Ureter (tissue), 1 donor: ENCODE measurements at regions not wholly inside any gene's neighbourhood (a gene's known extent, or its start where the extent isn't known, plus 50 kb on each side); places are given as distances from the start of the nearest gene placed in this dataset.

Source experiments
- DNase-seq: peaks from one replicate; pipeline ENCODE4 v3.0.0-alpha.2; 2020; ENCODE audit warnings: low spot score
- donor health status: DM: yes; HTN: yes; CAD: no.

DNA sequence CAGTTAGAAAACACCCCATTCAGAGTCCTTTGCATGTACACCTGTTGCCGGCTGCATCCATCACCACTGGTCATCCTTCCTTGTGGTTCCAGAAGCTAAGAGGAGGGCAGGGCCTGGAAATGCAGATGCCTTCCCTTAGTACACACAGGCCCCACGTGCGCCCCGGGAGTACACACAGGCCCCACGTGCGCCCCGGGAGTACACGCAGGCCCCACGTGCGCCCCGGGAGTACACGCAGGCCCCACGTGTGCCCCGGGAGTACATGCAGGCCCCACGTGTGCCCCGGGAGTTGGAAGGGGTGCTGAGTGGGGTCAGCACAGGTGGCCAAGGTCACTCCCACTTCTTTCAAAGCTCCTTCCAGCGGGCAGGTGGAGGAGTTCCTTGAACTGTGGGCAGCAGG lies 1141.9 kb downstream of the BRD1 start:
- DNase-seq = no peak

DNA sequence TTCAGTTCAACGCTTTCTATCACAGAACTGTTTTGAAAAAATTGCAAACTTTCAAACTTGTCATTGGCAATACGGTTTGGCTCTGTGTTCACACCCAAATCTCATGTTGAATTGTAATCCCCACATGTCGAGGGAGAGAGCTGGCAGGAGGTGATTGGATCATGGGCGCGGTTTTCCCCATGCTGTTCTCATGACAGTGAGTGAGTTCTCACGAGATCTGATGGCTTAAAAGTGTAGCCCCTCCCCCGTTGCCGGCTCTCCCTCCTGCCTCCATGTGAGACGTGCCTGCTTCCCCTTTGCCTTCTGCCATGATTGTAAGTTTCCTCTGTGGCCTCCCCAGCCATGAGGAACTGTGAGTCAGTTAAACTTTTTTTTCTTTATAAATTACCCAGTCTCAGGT lies 1144.0 kb downstream of the BRD1 start:
- no peak for DNase-seq

DNA sequence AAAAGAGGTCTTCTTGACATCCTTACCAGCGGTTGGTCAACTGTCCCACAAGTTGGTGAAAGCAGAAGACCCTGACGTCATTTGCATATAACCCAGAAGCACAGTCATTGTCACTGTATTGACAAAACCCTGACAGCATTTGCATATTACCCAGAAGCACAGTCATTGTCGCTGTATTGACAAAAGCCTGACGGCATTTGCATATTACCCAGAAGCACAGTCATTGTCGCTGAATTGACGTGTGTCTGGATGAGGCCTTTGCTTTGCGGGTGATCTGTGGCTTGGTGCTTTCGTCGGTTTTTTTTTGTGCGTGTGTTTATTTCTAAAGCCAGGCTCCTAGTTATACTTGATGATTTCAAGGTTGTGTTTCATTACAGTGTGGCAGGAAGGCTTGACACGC lies 1145.2 kb downstream of the BRD1 start:
- DNase-seq = no peak

DNA sequence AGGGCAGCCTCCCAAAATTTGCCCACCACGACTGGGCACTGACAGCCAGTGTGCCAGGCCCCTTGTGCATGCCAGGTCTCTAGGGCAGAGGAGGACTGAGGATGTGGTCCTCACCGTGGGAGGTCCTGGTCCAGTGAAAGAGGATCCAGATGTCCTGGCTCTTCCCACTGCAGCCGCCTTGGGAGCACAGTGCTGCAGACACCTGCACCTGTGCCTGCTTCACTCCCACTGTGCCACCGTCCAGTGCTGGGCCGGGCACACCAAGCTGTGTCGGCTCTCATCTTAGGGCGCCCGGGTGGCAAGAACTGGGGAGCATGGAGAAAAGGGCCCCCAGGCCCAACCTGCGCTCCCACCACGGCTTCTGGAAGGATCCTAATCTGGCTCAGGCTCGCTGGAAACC lies 1147.1 kb downstream of the BRD1 start:
- DNase-seq = no peak

DNA sequence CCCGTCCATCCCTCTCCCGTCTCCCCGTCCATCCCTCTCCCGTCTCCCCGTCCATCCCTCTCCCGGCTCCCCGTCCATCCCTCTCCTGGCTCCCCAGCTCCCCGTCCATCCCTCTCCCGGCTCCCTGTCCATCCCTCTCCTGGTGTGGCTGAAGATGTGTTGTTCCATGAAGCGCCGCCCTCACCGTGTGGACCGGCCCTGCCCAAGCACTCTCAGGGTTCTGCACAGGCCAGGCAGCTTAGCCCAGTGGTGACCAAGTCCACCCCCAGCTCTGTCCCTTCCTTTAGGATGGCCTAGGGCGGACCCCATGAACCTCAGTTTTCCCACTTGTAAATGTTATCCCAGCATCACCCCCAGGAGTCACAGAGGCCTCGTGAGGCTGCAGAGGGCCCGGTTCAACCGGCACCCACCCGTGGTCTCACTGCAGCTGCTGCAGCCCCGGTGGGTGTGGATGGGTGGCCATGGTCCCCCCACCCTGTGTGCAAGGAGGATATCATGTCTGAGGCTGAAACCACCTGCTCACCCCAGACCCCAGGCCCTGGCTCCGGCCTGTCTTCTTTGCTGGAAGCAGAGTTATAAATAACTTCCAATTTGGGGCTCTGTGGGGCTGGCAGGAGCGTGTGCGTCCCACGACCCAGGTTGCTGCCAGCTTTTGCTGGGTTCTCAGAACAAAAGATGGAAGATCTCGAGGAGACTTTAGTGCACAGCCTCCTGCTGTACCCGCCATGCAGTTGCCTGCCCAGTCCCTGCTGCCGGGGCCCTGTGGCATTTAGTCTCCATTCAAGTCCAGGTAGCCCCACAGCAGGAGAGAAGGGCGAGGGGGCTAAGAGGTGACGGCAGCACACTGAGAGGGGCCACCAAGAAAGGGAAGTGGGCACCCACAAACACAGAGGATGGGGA lies 1147.8 kb downstream of the BRD1 start:
- no peak for DNase-seq

DNA sequence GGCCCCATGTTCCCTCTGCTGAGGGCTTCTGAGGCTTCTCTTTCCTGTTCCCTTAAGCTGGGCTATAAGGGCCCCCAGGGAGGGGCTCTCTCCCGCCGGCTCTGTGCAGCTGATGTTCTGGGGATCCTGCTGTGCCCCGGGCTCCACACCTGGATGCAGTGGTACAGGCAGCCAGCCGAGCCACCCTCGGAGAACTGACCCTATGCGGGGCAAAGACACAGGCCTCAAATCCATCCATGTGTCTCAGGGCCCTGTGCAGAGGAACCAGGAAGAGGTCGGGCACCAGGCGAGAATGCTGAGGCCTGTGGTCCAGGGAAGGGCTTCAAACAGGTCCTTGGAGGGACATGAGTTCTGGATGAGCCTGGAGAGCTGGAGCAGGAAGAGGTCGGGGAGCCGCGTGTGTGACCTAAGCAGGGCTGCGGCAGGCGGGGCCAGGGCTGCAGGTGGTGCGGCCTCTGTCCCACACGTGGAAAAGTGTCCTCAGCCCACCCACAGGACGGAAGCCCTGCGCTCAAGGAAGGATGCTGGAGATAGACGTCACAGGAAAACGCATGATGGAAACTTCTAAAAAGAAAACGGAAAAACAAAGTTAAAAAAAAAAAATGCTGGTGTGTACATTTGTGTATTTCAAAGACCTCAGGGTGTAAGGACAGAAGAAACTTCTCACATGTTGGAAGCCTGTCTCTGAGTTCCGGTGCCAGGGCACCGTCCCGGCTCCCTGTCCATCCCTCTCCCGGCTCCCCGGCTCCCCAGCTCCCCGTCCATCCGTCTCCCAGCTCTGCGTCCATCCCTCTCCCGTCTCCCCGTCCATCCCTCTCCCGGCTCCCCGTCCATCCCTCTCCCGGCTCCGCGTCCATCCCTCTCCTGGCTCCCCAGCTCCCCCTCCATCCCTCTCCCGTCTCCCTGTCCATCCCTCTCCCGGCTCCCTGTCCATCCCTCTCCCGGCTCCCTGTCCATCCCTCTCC lies 1149.2 kb downstream of the BRD1 start:
- no peak for DNase-seq

DNA sequence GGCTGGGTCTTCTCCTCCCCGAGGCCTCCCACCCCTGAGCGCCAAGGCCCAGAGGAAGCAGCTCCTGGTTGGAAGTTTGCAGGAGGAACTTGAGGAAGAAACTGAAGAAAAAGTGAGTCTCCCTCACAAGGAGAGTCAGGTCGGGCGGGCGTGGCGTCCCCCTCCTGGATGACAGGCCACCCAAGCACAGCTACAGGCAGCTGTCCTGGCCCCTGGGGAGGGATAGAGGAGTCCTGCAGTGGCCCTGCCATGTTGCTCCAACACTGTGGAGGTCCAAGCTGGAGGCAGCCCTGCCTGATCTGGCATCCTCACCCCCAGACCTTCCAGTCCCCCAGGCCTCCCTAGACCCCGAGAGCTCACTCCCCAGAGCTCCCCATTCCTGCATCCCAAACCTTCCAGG lies 1150.1 kb downstream of the BRD1 start:
- no peak for DNase-seq

DNA sequence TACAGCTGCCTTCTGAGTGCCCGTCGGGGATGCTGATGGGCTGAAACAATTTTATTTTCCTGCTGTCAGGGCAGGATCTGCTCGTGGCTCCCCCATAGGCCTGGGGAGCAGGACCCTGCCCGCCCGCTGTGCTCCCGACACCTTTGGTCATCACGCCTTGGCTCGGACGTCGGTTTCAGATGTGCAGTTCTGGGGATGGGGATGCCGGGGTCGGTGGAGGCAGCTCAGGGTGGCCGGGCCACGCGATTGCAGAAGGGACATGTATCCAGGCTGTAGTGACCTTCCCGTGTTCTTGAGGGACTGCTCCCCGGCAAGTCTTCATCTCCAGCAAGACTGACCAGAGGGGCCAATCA lies 1150.5 kb downstream of the BRD1 start:
- DNase-seq = no peak

DNA sequence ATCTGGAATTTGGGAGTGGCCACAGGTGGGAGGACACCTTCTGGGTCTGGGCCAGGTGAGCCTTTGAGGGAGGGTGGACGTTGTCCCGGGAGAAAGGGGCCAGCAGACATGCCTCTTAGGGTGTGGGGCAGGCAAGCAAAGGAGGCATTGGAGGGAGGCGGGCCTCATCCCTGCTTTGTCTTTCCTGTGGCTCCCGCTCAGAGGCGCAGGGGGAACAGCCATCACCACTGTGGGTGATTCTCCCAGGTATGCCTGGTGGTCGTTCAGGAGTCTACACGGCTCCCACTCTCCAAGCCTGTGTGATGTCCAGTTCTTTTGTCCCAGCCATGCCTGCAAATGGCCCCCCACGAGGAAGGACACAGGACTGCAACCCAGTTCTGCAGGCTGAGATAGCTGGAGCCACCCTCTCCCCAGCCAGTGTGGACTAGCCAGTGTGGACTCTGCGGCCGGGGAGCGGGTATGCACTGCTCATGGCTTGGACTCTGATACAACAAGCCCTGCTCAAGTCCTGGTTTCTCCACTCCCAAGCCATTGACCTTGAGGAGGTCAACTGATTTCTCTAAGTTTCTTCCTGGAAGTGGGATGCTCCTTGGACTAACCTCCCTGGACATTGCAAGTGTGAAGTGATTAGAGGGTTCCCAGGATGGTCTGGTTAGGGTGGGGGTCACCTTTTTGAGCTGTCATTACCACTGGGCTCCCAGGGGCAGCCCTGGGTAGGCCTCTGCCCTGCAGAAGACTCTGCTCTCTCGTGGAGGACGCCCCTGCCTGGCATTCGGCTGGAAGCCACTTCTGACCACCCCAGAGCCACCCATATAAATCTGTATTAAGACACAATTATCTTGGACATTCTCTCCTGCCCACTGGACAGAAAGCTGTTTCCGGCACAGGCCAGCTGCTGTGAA lies 1151.2 kb downstream of the BRD1 start:
- no peak for DNase-seq

DNA sequence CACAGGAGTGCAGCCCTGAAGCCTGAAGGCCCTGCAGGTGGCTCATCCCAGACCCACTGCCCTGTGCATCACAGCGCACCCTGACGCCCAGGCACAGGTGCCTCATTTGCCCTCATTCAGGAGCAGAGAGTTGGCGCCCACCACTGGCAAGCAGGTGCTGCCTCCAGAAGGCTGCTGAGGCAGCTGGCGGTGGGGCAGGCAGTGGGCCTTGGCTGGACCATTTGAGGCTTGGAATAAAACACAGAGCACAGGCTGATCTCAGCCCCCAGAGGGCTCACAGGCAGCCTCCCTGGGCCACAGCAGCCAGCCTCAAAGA lies 1151.9 kb downstream of the BRD1 start:
- DNase-seq = no peak

DNA sequence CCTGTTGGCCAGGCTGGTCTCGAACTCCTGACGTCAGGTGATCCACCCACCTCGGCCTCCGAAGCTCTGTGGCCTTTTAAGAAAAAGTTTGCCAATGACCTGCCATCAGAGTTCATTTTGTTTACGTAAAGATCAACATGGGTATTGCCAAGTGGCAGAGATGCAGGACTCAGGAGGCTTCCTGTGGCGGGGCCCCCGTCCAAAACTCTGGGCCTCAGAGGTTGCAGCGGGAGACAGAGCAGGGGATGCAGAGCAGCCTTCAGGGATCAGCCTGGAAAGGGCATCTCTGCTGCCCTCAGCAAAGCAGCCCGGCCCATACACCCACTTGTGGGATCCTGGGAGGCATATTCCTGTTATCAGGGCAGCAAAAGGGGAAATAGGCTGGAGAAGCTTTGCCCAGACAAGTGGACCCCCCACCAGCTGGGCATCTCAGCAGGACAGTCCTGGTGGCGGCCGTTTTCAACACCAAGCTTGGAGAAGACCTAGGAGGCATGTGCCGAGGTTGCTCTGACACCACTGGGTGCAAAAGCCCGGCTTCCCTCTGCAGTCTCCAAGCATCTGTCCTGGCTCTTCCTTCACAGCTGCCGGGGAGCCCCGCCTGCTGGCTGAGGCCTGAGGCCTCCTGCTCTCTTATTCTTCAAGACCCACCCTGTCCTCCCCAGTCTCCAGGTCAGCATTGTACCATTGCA lies 1152.4 kb downstream of the BRD1 start:
- no peak for DNase-seq

DNA sequence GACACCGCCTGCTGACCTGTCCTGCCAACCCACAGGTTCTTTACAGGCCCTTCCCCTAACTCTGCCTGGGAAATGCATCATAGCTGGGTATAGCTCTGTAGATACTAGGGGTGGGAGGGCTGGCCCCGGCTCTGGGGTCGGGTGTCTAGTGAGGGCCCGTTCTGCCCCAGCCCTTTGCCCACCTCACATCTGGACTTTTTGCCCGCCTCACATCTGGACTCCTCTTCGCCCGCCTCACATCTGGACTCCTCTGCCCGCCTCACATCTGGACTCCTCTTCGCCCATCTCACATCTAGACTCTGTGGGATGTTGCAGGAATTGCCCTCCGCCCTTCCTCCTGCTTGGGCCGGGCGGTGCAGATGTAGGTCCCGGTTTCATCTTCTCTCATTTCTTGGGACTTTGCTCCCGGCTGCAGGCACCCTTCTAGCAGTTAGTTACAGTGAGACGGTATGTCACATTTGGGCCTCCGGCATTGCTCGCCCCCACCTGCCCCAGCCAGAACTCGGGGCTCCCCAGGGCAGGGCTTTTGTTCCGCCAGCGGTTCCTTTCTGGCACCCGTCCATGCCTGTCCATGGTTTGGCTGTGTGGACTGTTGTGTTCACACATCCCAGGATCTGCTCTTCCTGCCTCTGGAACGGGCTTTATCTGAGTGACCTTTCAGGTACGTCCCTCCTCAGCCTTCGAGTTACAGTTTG lies 1153.7 kb downstream of the BRD1 start:
- DNase-seq = no peak

DNA sequence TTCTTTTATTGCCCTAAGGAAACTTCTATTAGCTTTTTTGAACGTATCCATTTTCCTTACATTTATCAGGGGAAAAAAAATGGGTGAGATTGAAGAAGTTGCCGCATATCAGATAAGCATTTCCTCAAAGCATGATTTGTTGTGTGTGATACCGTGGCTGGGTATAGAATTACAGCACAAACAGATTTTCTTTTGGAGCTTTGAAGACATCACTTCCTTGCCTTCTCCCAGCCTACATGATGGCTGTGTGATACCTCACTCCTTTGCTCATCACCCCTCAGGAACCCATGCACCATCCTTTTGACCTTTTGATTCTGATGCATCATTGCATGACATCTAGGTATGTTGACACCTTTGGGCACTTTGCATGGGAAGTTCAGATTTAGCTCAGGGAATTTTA lies 1155.3 kb downstream of the BRD1 start:
- no peak for DNase-seq

DNA sequence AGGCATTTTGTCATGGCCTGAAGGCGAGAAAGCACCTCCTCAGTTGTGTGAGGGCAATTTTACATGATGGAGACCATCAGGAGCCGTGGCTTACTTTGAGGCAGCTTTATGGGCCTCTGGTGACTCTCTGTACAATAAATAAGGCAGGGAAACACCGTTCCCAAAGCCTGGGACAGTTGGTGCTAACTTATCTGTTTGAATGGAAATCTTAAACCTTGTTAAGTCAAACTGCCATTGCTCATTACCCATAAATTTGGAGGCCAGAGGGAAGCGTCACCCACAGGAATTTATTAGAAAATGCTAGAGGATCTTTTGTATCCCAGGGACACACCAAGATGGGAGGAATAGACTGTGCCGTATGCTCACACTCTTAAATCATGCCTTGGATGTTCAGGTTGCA lies 1156.9 kb downstream of the BRD1 start:
- no peak for DNase-seq

DNA sequence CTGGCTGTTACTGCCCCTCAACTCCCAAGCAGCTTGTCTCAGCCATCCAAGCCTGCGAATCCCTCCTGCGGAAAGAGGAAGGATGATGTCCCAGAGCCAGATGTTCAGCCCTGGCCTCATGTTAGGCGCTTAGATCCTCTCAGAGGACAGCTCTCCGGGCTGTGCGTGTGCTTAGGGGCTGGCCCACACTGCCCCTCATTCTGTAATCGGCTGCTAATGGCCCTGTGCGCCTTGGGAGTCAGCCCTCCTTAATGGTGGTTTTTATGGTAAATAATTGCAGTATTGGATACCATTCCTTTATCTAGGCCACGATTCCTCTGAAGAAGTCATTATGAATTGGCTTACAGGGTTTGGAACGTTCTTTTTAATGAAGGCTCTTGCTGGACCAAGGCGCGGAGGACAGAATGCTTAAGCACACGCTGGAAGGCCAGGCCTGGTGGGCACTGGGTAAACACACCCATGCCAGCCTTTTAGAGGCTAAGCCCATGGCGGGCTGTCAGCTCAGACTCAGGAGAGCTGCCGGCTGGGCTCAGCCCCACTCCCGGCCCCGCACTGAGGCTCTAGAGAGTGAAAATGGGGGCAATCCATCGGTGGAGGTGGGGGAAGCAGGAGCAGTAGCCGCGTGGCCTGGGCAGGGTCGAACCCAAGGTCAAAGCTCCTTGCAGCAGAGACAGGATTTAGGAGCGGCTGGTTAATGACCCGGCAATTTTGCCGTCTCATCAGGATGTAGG lies 1157.5 kb downstream of the BRD1 start:
- DNase-seq = no peak

DNA sequence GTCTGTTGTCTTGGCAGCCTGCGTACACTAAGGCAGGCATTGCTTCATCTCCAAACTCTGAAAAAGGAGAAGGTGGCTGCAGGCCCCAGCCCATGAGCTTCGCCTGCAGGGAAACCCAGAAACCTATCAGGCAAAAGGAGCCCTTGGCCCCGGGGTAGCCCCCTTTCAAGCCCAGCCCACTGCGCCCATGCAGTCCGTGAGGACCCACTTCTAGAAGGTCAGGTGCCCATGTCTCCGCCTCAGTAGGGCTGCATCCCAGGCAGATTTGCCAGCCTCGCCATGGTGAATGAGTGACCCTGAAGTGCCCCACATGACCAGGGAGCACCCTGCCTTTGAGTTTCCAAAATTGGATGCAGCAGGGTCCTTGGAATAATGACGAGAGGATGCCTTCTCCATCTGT lies 1158.4 kb downstream of the BRD1 start:
- no peak for DNase-seq

DNA sequence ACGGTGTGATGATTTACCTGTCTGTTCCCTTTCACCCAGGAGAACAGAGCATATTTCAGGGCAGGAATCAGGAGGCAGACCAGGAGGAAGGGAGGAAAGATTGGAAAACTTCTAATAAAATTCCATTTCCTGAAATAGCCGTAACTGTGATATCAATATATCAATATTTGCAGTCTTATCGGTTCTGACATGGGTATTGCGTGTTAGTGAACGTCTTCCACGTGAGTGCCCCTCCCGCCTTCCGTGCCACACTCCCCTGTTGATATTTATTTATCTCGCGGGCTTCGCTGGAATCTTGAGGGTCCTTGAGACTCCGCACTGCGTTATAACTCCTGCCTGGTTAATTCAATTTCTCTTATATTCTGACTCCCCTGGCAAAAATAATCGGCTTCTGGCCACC lies 1160.4 kb downstream of the BRD1 start:
- no peak for DNase-seq

DNA sequence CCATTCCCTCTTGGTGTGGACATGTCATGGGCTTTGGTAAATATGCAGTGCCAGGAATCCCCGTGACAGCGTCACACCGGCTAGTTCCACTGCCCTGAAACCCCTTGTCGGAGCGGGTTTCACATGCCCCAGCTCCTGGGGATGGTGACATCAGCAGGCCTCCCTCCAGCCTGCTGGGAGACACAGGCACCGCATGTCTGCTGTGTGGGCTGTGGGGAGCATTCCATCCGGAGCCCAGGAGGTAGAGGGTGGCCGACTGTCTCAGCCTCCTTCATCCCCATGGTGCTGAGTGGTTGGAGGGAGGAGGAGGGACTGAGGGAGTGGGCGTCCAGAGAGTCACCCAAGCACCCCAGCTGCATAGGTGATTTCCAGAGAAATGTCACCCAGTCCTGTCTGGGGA lies 1161.1 kb downstream of the BRD1 start:
- no peak for DNase-seq

DNA sequence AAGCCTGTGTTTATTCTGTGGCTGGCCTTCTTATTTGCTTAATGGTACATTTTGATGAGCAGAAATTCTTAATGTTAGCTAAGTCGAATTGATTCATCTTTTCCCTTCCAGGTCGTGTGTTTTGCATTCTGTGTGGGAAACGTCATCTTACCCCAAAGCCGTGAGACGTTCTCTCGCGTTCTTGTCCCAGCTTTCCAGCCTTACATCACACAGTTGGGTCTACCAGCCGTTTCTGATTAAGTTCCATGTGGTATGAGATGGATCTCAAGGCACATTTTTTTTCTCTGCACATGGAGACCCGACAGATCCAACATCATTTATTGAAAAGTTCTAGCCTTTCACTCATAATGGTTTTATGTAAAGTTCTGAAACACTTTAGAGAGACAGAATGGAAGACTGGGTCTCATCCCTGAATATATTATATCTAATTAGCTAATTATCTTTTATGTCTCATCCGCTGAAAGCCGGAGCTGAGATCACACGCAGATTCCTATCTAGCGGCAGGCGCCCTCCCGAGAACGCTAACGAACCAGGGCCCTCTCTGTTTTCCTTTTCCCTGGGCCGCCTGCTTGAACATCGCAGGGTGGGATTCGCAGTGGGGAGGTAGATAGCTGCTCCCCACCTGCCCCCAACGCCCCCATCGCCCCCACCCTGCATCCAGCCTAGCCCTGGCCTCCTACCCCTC lies 1162.2 kb downstream of the BRD1 start:
- DNase-seq = no peak

DNA sequence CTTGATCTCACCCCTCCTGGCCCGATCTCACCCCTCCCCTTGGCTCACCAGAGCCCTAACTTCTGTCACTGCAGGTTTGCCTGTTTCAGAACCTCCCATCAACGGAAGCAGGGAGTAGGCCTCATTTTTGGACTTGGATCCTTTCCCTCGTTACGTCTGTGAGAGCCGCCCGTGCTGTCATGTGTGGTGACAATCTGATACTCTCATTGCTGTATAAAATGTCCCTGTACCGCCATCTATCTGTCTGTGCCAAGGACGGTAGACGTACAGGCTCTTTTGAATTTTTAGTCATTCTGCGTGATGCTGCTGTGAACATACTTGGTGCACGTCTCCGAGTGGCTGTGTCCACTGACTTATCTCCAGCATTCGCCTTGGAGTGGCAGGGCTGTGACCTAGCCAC lies 1163.1 kb downstream of the BRD1 start:
- DNase-seq = no peak
